ENCODE measurements at regions not wholly inside any gene's neighbourhood (a gene's known extent, or its start where the extent isn't known, plus 50 kb on each side); places are given as distances from the start of the nearest gene placed in this dataset.

- TF ChIP-seq, protein P1, sequence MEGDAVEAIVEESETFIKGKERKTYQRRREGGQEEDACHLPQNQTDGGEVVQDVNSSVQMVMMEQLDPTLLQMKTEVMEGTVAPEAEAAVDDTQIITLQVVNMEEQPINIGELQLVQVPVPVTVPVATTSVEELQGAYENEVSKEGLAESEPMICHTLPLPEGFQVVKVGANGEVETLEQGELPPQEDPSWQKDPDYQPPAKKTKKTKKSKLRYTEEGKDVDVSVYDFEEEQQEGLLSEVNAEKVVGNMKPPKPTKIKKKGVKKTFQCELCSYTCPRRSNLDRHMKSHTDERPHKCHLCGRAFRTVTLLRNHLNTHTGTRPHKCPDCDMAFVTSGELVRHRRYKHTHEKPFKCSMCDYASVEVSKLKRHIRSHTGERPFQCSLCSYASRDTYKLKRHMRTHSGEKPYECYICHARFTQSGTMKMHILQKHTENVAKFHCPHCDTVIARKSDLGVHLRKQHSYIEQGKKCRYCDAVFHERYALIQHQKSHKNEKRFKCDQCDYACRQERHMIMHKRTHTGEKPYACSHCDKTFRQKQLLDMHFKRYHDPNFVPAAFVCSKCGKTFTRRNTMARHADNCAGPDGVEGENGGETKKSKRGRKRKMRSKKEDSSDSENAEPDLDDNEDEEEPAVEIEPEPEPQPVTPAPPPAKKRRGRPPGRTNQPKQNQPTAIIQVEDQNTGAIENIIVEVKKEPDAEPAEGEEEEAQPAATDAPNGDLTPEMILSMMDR (IDR thresholded peaks at IDR 0.05), result no peak
- no peak for TF ChIP-seq POLR2A (IDR thresholded peaks at IDR 0.05)
Measured at GRCh38 chr2:103363639-103364038, 601.8 kb downstream of the TMEM182 start.
